Neural progenitor cell (in vitro differentiated cells): ENCODE measurements at regions not wholly inside any gene's neighbourhood (a gene's known extent, or its start where the extent isn't known, plus 50 kb on each side); places are given as distances from the start of the nearest gene placed in this dataset.

Experiments
- CTCF ChIP-seq: fragments of 200-600 bp; sonication (generic); IDR thresholded peaks from 2 replicates; pipeline ENCODE4 v1.5.1; 2017; ENCODE audit warnings: antibody characterized with exemption, mild to moderate bottlenecking
- EZH2 ChIP-seq: fragments of 200-600 bp; sonication (generic); IDR thresholded peaks from 2 replicates; pipeline ENCODE4 v1.6.1; 2017; ENCODE audit warnings: antibody characterized with exemption, mild to moderate bottlenecking, moderate library complexity
- EZH2phosphoT487 ChIP-seq: fragments of 200-600 bp; sonication (generic); IDR thresholded peaks from 2 replicates; pipeline ENCODE4 v1.6.1; 2017; ENCODE audit warnings: antibody characterized with exemption

- no peak for TF ChIP-seq EZH2
- TF ChIP-seq CTCF: no peak
- no peak for TF ChIP-seq EZH2phosphoT487
Measured at GRCh38 chr4:102139932-102140331, 205.3 kb downstream of the SLC39A8 start.
